Adipocyte (in vitro differentiated cells): ENCODE measurements at regions not wholly inside any gene's neighbourhood (a gene's known extent, or its start where the extent isn't known, plus 50 kb on each side); places are given as distances from the start of the nearest gene placed in this dataset.
A peak's percentile ranks its signal among the peaks of the same experiment; 100 is the strongest.

Experiments
- DNase-seq: peaks from one replicate; pipeline ENCODE4 v3.0.0-alpha.2; 2015; ENCODE audit warnings: low read depth
- H3K27me3 ChIP-seq: replicated peaks from 2 replicates; pipeline ENCODE4 v1.7.0; 2013; ENCODE audit warnings: mild to moderate bottlenecking, low read length, moderate library complexity; ENCODE audit not compliant: control insufficient read depth, insufficient read depth
- H3K36me3 ChIP-seq: 2 replicates; pipeline ENCODE4 v1.7.0; 2013; ENCODE audit warnings: low read length, mild to moderate bottlenecking, moderate library complexity; ENCODE audit not compliant: control insufficient read depth, insufficient read depth, severe bottlenecking
- H3K4me1 ChIP-seq: 2 replicates; pipeline ENCODE4 v1.7.0; 2013; ENCODE audit warnings: mild to moderate bottlenecking, low read length, moderate library complexity; ENCODE audit not compliant: control insufficient read depth, insufficient read depth
- H3K4me3 ChIP-seq: 2 replicates; pipeline ENCODE4 v1.7.0; 2013; ENCODE audit warnings: mild to moderate bottlenecking, low read length, moderate library complexity
- H3K9ac ChIP-seq: 2 replicates; pipeline ENCODE4 v1.7.0; 2013; ENCODE audit warnings: mild to moderate bottlenecking, low read length, moderate library complexity
- H3K9me3 ChIP-seq: 2 replicates; pipeline ENCODE4 v1.7.0; 2013; ENCODE audit warnings: mild to moderate bottlenecking, low read length, moderate library complexity; ENCODE audit not compliant: control insufficient read depth

DNA sequence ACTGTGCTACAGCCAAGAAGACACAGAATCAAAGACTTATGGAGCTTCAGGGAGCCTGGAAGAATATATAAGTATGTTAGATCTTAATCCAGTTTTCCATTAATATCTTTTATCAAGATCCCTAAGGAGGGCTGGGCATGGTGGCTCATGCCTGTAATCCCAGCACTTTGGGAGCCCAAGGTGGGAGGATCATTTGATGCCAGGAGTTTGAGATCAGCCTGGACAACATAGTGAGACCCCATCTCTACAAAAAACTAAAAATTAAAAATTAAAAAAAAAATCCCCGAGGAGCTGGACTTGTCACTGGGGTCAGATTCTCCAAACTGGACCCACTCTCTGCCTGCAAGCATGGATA is 113.9 kb upstream of the CDC42BPA start:
- H3K27me3 ChIP-seq = no peaks in the 10 kb centered on the region
- H3K9ac ChIP-seq = no peak overlapping the region
- H3K4me3 ChIP-seq = no peak overlapping the region
- no peaks in the 10 kb centered on the region for H3K9me3 ChIP-seq
- H3K36me3 ChIP-seq = no peaks in the 10 kb centered on the region
- H3K4me1 ChIP-seq = peaks cover 17% of the 10 kb centered on the region
- no peak for DNase-seq

DNA sequence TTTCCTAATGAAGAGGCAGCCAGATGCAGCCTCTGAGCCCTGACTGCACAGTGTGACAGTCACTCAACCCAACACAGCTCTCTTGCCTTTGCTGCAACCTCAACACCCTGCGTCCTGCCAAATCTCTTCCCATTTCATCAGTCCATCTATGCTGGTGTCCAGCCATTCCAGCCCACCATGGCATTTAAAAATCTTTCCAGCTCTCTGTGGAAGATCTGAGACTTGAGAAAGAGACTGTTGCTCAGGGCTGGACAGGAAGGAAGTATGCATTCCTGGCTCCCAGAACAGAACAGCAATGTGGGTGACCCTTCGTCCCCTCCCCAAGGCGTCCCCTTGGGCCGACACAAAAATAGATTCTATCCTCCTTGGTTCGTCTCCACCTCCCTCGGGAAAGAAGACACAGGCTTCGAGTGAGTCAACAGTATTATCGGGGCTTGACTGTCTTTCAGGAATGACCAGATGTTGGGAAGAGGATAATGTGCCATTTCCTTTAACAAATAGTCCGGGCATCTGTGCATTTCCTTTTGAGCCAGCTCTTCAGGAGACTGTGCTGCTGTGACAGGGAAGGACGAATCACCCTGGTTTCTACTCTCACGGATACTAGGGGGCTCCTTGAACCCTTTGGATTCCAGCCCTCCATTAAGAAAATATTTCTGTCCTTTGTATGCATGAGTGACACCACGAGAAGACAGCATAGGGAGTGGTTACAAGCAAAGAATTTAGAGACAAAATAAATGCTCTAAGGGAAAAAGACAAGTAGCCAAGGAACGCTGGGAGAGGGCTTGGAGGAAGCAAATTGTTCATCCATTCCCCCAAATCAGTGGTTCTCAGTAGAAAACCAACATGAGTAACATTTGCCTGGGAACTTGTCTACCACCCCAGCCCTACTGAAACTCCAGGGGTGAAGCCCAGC is 111.4 kb upstream of the CDC42BPA start:
- Histone ChIP-seq H3K9me3 (no peaks in the 10 kb centered on the region), H3K4me3 (peak overlapping the region; percentile 64), H3K36me3 (no peaks in the 10 kb centered on the region), H3K9ac (no peak overlapping the region), H3K4me1 (peaks cover 17% of the 10 kb centered on the region), H3K27me3 (no peaks in the 10 kb centered on the region)
- peak; percentile 49 for DNase-seq

DNA sequence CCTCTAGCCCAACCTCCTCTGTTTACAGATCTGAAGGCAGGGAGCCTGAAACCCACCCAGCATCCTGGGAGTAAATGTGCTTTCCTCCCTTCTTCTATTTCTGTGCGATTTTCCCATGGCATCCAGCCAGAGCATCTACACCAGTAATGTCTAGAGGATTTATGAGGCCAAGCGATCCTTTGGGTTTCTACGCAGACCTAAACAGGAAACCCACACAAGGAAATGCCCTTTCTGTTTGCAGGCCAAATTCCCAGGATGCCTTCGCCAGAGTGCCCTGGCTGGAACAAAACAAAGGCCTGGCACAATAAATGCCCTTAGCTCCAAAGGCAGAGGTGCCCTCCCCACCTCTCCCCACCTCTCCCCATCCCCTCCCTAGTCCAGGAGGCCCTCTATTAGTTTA is 110.5 kb upstream of the CDC42BPA start:
- Histone ChIP-seq H3K4me3 (peak overlapping the region; percentile 64), H3K9ac (no peak overlapping the region), H3K9me3 (no peaks in the 10 kb centered on the region), H3K36me3 (no peaks in the 10 kb centered on the region), H3K4me1 (peaks cover 17% of the 10 kb centered on the region), H3K27me3 (no peaks in the 10 kb centered on the region)
- DNase-seq = no peak

DNA sequence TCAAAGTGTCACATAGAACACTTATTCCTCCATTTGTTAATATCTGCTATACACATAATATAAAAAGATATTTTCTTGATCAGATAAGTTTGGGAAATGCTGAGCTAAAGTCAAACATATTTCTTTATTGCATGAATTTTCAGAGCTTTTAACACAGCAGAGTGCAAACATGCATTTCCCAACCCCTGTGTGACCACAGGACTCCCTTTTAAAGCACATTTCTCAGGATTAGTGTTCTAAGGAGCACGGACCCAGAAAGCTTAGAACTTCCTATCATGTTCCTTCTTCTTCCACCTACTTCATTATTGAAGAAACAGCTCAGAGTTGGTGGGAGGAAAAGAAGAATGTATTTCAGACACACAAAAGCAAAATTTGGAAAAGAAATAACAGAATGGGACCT is 109.1 kb upstream of the CDC42BPA start:
- H3K27me3 ChIP-seq = no peaks in the 10 kb centered on the region
- no peak overlapping the region for H3K4me3 ChIP-seq
- no peaks in the 10 kb centered on the region for H3K36me3 ChIP-seq
- DNase-seq = no peak
- H3K9ac ChIP-seq = no peak overlapping the region
- H3K4me1 ChIP-seq = peaks cover 17% of the 10 kb centered on the region
- no peaks in the 10 kb centered on the region for H3K9me3 ChIP-seq

DNA sequence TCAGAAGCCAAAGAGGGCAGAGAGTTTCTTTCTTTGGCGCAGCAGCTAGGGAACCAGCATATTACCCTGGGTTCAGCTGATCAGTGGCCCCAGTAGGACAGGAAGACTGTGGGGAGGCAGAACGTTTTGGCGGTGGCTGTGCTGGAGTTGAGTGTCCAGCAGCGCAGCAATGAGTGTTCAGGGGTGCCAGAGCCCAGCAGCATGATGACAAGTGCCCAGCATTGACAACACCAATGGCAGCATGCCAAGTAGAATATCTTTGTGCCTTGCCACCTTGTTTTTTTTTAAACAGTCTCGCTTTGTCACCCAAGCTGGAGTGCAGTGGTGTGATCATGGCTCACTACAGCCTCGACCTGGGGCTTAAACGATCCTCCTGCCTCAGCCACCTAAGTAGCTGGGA is 106.7 kb upstream of the CDC42BPA start:
- Histone ChIP-seq H3K4me3 (no peak overlapping the region), H3K36me3 (no peaks in the 10 kb centered on the region), H3K9ac (no peak overlapping the region), H3K27me3 (no peaks in the 10 kb centered on the region), H3K4me1 (peaks cover 9% of the 10 kb centered on the region), H3K9me3 (no peaks in the 10 kb centered on the region)
- no peak for DNase-seq

DNA sequence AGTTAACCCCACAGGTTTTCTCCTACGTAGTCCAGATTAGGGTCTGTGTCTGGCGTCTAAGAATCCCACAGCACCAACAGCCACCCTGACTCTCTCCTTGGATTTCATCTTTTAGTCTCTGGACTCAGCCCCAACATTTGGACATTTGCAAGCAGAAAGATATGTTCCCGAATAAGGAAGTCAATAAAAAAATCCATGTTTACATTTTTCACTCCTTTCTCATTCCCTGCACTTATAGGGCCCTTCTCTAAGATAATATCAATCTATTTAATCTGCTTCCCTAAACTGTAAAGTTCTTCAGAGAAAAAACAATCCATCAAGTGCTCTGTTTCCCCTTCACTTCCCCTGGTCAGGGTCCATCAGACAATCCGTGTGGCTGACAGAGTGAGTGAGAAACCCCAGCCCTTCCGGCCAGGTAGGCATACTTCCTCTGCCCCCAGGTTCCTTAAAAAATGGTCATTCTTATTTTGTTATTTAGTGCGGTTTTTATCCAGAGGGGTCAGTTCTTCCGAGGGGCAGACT is 105.9 kb upstream of the CDC42BPA start:
- Histone ChIP-seq H3K9ac (no peak overlapping the region), H3K4me3 (no peak overlapping the region), H3K27me3 (no peaks in the 10 kb centered on the region), H3K4me1 (peaks cover 1% of the 10 kb centered on the region), H3K36me3 (no peaks in the 10 kb centered on the region), H3K9me3 (no peaks in the 10 kb centered on the region)
- DNase-seq = peak; percentile 19

DNA sequence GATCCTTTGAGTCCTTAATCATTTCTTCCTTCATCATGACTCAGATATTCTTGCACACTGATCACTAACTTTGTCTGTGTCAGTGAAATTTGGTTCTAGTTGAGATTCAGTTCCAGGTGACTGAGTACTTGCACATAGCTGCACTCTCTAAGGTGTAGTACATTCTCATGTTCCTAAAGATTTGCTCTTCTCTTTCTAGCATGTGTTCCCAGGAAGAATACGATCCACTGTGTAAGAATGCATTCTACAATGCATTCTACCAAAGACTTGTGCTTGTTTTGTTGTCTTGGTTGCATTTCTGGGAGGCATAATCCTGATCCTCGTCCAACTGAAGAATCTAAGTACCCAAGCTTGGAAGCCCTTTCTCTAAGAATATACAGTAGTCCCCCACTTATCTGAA is 104.3 kb upstream of the CDC42BPA start:
- H3K4me1 ChIP-seq = no peaks in the 10 kb centered on the region
- DNase-seq = no peak

DNA sequence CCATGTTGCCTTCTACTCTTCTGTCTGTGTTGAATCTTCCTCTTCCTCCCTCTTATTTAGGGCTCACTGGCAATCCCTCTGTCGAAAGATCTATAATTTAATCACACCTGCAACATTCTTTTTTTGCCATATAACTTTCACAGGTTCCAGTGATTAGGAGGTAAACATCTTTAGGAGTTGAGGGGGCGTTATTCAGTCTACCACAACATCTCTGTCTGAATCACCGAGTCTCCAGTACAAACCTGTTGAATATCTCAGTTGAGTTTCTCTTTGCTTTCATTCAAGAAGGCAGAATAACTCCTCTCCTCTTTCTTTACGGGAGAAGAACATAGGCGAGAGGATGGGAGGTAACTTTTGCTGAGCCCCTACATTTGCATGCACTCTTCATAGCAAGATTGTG is 101.9 kb upstream of the CDC42BPA start:
- H3K4me3 ChIP-seq = no peak overlapping the region
- H3K4me1 ChIP-seq = peaks cover 7% of the 10 kb centered on the region
- DNase-seq = no peak
- H3K27me3 ChIP-seq = no peaks in the 10 kb centered on the region
- no peaks in the 10 kb centered on the region for H3K9me3 ChIP-seq
- H3K36me3 ChIP-seq = no peaks in the 10 kb centered on the region
- no peak overlapping the region for H3K9ac ChIP-seq

More for the DNA sequence above, 104.3 kb upstream of the CDC42BPA start:
- no peak overlapping the region for H3K9ac ChIP-seq
- no peaks in the 10 kb centered on the region for H3K9me3 ChIP-seq
- no peaks in the 10 kb centered on the region for H3K36me3 ChIP-seq
- H3K27me3 ChIP-seq = no peaks in the 10 kb centered on the region
- H3K4me3 ChIP-seq = no peak overlapping the region

DNA sequence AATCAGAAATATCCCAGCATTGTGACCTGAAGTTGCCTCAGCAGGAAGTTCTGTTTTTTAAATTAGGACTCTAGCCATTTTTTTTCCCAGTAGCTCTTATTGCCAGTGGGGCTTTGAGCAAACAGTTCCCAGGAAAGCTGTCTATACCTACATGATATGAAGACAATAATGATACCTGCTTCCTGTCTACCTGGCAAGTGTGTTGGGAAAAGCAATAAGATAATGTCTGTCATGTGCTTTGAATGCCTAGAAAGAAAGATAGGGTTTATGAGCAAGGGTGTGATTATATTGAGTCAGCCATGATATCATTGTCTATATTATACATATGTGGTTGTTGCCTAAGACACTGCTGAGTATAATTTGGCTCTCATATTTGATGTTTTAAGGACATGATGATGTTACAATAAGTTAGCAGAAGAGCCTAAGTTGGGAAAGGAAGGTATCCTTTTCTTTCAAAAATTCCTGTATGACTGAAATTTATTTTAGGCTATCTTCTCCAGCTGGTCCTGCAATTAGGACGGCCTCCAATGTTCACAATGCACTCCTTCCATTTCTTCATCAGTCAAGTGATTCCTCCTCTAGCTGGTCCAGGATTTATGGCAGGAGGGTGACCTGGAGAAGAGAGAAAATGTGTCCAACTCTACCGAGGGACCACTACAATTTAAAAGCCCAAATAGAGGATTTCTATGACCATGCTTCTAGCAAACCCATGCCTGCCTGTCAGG is 99.6 kb upstream of the CDC42BPA start:
- H3K27me3 ChIP-seq = no peaks in the 10 kb centered on the region
- H3K4me3 ChIP-seq = no peak overlapping the region
- no peak overlapping the region for H3K9ac ChIP-seq
- peak; percentile 12 for DNase-seq
- H3K36me3 ChIP-seq = no peaks in the 10 kb centered on the region
- no peaks in the 10 kb centered on the region for H3K9me3 ChIP-seq
- H3K4me1 ChIP-seq = peaks cover 7% of the 10 kb centered on the region

DNA sequence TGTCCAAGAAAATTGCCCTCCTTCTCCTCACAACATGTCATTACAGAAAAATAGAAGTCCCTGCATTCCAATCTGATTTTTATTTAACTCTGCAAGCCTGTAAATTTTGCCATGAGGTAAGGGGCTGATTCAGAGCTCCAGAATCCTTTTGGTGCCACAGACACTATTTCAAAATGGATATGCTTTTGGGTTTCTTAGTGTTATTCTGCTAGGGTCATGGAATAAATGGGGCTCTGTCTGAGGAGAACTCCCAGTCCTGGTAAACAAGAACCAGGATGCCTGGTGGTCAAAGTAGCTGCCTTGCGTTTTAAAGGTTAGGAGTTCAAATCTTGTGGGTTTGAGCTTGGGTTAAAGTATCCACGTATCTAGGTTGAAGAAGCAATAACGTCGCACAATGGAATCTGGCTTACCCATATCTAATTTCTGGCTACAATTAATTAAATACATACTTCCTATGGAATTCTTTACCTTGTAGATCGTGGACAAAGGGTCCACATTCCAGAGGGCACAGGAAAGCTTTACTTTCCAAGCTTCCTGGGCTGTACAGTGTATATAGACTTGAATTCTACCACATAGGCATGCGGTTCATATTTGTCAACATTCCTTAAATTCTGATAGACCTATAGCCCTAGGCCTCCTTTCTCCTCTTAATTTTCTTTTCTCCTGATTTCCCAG is 98.0 kb upstream of the CDC42BPA start:
- peak; percentile 75 for DNase-seq
- Histone ChIP-seq H3K4me3 (no peak overlapping the region), H3K9ac (no peak overlapping the region)

More for the DNA sequence above, 98.0 kb upstream of the CDC42BPA start:
- H3K4me1 ChIP-seq = peaks cover 7% of the 10 kb centered on the region
- no peaks in the 10 kb centered on the region for H3K9me3 ChIP-seq
- H3K36me3 ChIP-seq = no peaks in the 10 kb centered on the region
- no peaks in the 10 kb centered on the region for H3K27me3 ChIP-seq
